ENCODE measurements at regions not wholly inside any gene's neighbourhood (a gene's known extent, or its start where the extent isn't known, plus 50 kb on each side); places are given as distances from the start of the nearest gene placed in this dataset.

GRCh38 chr7:17206349-17206905 is 92.0 kb upstream of the AHR start:
- TF ChIP-seq POLR2A (IDR thresholded peaks at IDR 0.05) = no peak
- TF ChIP-seq, protein P1, sequence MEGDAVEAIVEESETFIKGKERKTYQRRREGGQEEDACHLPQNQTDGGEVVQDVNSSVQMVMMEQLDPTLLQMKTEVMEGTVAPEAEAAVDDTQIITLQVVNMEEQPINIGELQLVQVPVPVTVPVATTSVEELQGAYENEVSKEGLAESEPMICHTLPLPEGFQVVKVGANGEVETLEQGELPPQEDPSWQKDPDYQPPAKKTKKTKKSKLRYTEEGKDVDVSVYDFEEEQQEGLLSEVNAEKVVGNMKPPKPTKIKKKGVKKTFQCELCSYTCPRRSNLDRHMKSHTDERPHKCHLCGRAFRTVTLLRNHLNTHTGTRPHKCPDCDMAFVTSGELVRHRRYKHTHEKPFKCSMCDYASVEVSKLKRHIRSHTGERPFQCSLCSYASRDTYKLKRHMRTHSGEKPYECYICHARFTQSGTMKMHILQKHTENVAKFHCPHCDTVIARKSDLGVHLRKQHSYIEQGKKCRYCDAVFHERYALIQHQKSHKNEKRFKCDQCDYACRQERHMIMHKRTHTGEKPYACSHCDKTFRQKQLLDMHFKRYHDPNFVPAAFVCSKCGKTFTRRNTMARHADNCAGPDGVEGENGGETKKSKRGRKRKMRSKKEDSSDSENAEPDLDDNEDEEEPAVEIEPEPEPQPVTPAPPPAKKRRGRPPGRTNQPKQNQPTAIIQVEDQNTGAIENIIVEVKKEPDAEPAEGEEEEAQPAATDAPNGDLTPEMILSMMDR (IDR thresholded peaks at IDR 0.05) = no peak
